ENCODE measurements at regions not wholly inside any gene's neighbourhood (a gene's known extent, or its start where the extent isn't known, plus 50 kb on each side); places are given as distances from the start of the nearest gene placed in this dataset.

DNA sequence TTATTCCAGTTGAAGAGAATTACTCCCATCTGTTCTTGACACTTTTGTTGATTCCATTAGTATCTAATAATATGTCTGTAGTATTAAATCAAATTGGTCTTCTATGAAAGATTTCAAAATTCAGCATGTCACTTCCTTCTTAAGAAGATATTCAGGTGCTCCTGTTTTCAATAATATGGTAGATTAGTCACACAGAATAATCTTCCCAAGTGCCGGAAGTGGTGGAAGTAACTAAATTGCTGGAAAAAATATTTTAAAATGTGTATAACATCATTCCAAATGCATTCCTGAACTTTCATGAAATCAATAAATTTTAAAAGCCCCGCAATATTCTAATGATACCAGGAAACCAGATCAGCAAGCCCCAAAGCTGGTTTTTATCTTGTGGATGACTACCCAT, 281.3 kb downstream of the EPM2A start:
- Mint-ChIP-seq H3K36me3 (ENCODE audit: low read depth) (no peaks in the 10 kb centered on the region), H3K27me3 (no peaks in the 10 kb centered on the region), H3K27ac (no peak overlapping the region), H3K4me3 (no peak overlapping the region), H3K9me3 (no peaks in the 10 kb centered on the region), H3K4me1 (ENCODE audit: low read depth) (no peaks in the 10 kb centered on the region)
- DNase-seq: no peak
- H3K36me3 ChIP-seq (ENCODE audit: insufficient read depth, low read length): no peaks in the 10 kb centered on the region
- ChIA-PET CTCF (no interaction called here), POLR2A (no interaction called here)
- ATAC-seq (ENCODE audit: poor library complexity): no peak
- no peaks in the 10 kb centered on the region for H3K4me1 ChIP-seq (ENCODE audit: insufficient read depth, low read length)
- no peak overlapping the region for H3K27ac ChIP-seq (ENCODE audit: low read depth in 1 of 2, low read length in 2 of 2)
- H3K4me3 ChIP-seq (ENCODE audit: low read length): no peak overlapping the region
- no peaks in the 10 kb centered on the region for H3K9me3 ChIP-seq (ENCODE audit: control insufficient read depth in 1 of 2, insufficient read depth in 1 of 2, low read length in 2 of 2)
- intact Hi-C loops (cut with DNase I, micrococcal nuclease): no loop called here
- TF ChIP-seq, protein P1, sequence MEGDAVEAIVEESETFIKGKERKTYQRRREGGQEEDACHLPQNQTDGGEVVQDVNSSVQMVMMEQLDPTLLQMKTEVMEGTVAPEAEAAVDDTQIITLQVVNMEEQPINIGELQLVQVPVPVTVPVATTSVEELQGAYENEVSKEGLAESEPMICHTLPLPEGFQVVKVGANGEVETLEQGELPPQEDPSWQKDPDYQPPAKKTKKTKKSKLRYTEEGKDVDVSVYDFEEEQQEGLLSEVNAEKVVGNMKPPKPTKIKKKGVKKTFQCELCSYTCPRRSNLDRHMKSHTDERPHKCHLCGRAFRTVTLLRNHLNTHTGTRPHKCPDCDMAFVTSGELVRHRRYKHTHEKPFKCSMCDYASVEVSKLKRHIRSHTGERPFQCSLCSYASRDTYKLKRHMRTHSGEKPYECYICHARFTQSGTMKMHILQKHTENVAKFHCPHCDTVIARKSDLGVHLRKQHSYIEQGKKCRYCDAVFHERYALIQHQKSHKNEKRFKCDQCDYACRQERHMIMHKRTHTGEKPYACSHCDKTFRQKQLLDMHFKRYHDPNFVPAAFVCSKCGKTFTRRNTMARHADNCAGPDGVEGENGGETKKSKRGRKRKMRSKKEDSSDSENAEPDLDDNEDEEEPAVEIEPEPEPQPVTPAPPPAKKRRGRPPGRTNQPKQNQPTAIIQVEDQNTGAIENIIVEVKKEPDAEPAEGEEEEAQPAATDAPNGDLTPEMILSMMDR (IDR thresholded peaks at IDR 0.05): no peak
- H3K27me3 ChIP-seq (ENCODE audit: control insufficient read depth in 1 of 2, insufficient read depth in 2 of 2, low read length in 2 of 2): no peaks in the 10 kb centered on the region

DNA sequence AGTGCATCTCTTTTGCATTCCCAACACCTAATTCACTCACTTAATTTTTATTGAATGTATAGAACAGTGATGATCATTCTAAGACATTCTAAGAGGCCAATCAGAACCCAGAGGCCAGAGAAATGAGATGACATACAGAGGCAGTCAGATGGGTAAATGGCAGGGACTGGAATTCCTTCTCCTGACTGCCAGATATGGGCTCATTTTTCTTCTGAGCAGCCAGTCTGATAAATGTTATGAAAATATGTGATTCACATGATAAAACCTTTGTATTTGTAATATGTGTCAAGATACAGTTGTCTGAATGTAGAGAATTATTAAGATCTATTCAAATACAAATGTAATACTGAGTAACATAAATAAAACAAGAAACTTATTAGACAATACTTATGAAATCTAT, 277.8 kb downstream of the EPM2A start:
- no peaks in the 10 kb centered on the region for H3K9me3 Mint-ChIP-seq
- Histone ChIP-seq H3K27me3 (ENCODE audit: control insufficient read depth in 1 of 2, insufficient read depth in 2 of 2, low read length in 2 of 2) (no peaks in the 10 kb centered on the region), H3K27ac (ENCODE audit: low read depth in 1 of 2, low read length in 2 of 2) (no peak overlapping the region), H3K9me3 (ENCODE audit: control insufficient read depth in 1 of 2, insufficient read depth in 1 of 2, low read length in 2 of 2) (no peaks in the 10 kb centered on the region), H3K36me3 (ENCODE audit: insufficient read depth, low read length) (no peaks in the 10 kb centered on the region), H3K4me3 (ENCODE audit: low read length) (no peak overlapping the region), H3K4me1 (ENCODE audit: insufficient read depth, low read length) (no peaks in the 10 kb centered on the region)
- no peak overlapping the region for H3K4me3 Mint-ChIP-seq
- intact Hi-C loops (cut with DNase I, micrococcal nuclease): no loop called here
- ATAC-seq (ENCODE audit: poor library complexity): no peak
- TF ChIP-seq, protein P1 (IDR thresholded peaks at IDR 0.05): no peak
- no peaks in the 10 kb centered on the region for H3K27me3 Mint-ChIP-seq
- DNase-seq: no peak
- H3K36me3 Mint-ChIP-seq (ENCODE audit: low read depth): no peaks in the 10 kb centered on the region
- H3K27ac Mint-ChIP-seq: no peak overlapping the region
- H3K4me1 Mint-ChIP-seq (ENCODE audit: low read depth): no peaks in the 10 kb centered on the region
- CTCF ChIA-PET: no interaction called here
- POLR2A ChIA-PET: no interaction called here

DNA sequence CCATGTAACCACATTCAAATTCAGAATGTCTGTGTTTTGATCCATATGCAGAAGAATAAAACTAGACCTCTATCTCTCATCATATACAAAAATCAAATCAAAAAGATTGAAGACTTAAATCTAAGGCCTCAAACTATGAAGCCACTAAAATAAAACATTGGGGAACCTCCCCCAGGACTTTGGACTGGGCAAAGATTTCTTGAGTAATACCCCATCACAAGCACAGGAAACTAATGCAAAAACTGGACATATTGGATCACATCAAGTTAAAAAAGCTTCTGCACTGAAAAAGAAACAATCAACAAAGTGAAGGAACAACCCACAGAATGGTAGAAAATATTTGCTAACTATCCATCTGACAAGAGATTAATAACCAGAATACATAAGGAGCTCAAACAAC, 266.8 kb downstream of the EPM2A start:
- Histone ChIP-seq H3K4me1 (ENCODE audit: insufficient read depth, low read length) (no peaks in the 10 kb centered on the region), H3K27ac (ENCODE audit: low read depth in 1 of 2, low read length in 2 of 2) (no peak overlapping the region), H3K4me3 (ENCODE audit: low read length) (no peak overlapping the region), H3K27me3 (ENCODE audit: control insufficient read depth in 1 of 2, insufficient read depth in 2 of 2, low read length in 2 of 2) (no peaks in the 10 kb centered on the region), H3K36me3 (ENCODE audit: insufficient read depth, low read length) (no peaks in the 10 kb centered on the region), H3K9me3 (ENCODE audit: control insufficient read depth in 1 of 2, insufficient read depth in 1 of 2, low read length in 2 of 2) (peaks cover 0 to 12% of the 10 kb centered on the region in 2 experiments)
- TF ChIP-seq, protein P1 (IDR thresholded peaks at IDR 0.05): no peak
- ChIA-PET POLR2A (no interaction called here), CTCF (interaction anchor here (0.5 to 1.0 kb wide), 2 partner anchors 13 to 16 kb away, joined by 3 read pairs; no protein-coding TSS in a partner anchor)
- Mint-ChIP-seq H3K27me3 (no peaks in the 10 kb centered on the region), H3K4me3 (no peak overlapping the region), H3K27ac (no peak overlapping the region), H3K4me1 (ENCODE audit: low read depth) (no peaks in the 10 kb centered on the region), H3K36me3 (ENCODE audit: low read depth) (no peaks in the 10 kb centered on the region), H3K9me3 (peaks cover 10% of the 10 kb centered on the region)
- DNase-seq (no peak), ATAC-seq (ENCODE audit: poor library complexity) (no peak)
- intact Hi-C loops (cut with DNase I, micrococcal nuclease): no loop called here

Data from CD4-positive, alpha-beta T cell (primary cell).